Osteocyte (in vitro differentiated cells): ENCODE measurements at regions not wholly inside any gene's neighbourhood (a gene's known extent, or its start where the extent isn't known, plus 50 kb on each side); places are given as distances from the start of the nearest gene placed in this dataset.
A peak's percentile ranks its signal among the peaks of the same experiment; 100 is the strongest.

Experiments used
- DNase-seq: peaks from one replicate; pipeline ENCODE4 v3.0.0; 2021; ENCODE audit warnings: mixed read lengths; ENCODE audit not compliant: unreplicated experiment; ENCODE audit errors: extremely low spot score
- H3K27ac Mint-ChIP-seq: one replicate; pipeline ENCODE4 v1.8.0; 2021; ENCODE audit warnings: mild to moderate bottlenecking, mixed read lengths; ENCODE audit not compliant: unreplicated experiment
- H3K27me3 Mint-ChIP-seq: one replicate; pipeline ENCODE4 v1.8.0; 2021; ENCODE audit warnings: mixed read lengths; ENCODE audit not compliant: unreplicated experiment
- H3K36me3 Mint-ChIP-seq: one replicate; pipeline ENCODE4 v1.8.0; 2021; ENCODE audit warnings: mixed read lengths; ENCODE audit not compliant: unreplicated experiment
- H3K4me1 Mint-ChIP-seq: one replicate; pipeline ENCODE4 v1.8.0; 2021; ENCODE audit warnings: mixed read lengths; ENCODE audit not compliant: unreplicated experiment
- H3K4me3 Mint-ChIP-seq: one replicate; pipeline ENCODE4 v1.8.0; 2021; ENCODE audit warnings: mild to moderate bottlenecking, moderate library complexity, mixed read lengths; ENCODE audit not compliant: unreplicated experiment
- H3K9me3 Mint-ChIP-seq: one replicate; pipeline ENCODE4 v1.8.0; 2021; ENCODE audit warnings: mixed read lengths; ENCODE audit not compliant: unreplicated experiment
- TF ChIP-seq, protein P1 (sequence below): fragments of 200-600 bp; sonication (generic); IDR thresholded peaks from 2 replicates; pipeline ENCODE4 v1.5.0; 2021; ENCODE audit warnings: antibody characterized with exemption, mild to moderate bottlenecking, moderate library complexity

DNA sequence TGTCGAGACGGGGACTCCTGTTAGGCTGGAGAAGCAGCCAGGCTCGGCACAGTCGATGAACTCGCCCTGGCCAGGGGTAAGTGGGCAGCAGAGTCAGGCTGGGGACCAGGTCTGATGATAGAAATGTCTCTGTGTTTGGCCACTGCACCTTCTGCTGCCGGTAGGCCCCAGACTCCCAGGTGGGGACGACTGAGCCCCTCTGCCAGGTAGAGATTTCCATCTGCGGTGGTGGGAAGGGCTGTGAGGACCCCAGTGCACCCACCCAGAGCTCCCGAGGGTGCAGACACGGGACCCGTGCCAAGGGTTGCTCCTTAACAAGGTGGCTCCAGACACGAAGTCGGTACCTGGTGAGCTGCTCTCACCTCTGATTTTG lies 862.5 kb downstream of the TBC1D22A start:
- H3K36me3 Mint-ChIP-seq: no peaks in the 10 kb centered on the region
- TF ChIP-seq, protein P1, sequence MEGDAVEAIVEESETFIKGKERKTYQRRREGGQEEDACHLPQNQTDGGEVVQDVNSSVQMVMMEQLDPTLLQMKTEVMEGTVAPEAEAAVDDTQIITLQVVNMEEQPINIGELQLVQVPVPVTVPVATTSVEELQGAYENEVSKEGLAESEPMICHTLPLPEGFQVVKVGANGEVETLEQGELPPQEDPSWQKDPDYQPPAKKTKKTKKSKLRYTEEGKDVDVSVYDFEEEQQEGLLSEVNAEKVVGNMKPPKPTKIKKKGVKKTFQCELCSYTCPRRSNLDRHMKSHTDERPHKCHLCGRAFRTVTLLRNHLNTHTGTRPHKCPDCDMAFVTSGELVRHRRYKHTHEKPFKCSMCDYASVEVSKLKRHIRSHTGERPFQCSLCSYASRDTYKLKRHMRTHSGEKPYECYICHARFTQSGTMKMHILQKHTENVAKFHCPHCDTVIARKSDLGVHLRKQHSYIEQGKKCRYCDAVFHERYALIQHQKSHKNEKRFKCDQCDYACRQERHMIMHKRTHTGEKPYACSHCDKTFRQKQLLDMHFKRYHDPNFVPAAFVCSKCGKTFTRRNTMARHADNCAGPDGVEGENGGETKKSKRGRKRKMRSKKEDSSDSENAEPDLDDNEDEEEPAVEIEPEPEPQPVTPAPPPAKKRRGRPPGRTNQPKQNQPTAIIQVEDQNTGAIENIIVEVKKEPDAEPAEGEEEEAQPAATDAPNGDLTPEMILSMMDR: no peak

DNA sequence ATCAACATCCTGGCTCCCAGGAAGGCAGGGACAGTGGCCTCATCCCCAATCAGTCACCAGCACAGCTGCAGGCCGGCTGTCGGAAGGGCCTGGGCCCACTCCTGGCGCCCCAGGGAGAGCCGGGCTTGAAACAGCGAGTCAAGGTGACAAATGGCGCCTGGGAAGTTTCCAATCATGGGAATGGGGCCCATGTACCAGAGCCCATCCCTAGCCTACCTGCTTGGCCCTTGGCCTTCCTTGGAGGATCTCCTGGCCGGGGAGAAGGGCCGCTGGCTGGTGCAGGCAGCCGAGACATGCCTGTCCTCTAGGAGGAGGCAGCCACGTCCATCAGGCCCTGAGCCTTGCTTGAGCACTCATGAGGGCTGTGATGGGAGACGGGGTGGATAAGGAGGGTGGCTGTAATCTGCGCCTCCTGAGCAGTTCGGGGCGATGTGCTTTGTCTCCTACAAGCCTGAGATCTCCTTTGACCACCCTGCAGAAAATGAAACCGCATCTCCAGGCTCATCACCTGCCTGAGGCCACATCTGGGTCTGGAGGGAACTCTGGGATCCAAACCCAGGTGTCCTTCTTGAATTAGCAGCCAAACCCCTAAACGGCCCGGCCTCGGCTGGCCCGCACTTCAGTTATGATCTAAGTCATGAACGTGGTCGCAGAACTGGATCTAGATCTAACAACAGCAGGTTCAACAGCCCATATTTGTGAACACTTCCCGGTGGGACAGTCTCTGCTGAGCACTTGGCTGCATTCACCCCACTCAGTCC lies 862.0 kb downstream of the TBC1D22A start:
- Mint-ChIP-seq H3K27ac (no peak overlapping the region), H3K4me3 (no peak overlapping the region), H3K4me1 (no peaks in the 10 kb centered on the region), H3K27me3 (no peaks in the 10 kb centered on the region), H3K36me3 (no peaks in the 10 kb centered on the region), H3K9me3 (peaks cover 10% of the 10 kb centered on the region)
- peak; percentile 80 for DNase-seq
- TF ChIP-seq, protein P1: no peak

More for the DNA sequence above, 862.5 kb downstream of the TBC1D22A start:
- H3K27me3 Mint-ChIP-seq: no peaks in the 10 kb centered on the region
- H3K4me3 Mint-ChIP-seq: no peak overlapping the region
- H3K27ac Mint-ChIP-seq: no peak overlapping the region
- no peaks in the 10 kb centered on the region for H3K4me1 Mint-ChIP-seq
- DNase-seq: peak; percentile 77
- peaks cover 9% of the 10 kb centered on the region for H3K9me3 Mint-ChIP-seq

DNA sequence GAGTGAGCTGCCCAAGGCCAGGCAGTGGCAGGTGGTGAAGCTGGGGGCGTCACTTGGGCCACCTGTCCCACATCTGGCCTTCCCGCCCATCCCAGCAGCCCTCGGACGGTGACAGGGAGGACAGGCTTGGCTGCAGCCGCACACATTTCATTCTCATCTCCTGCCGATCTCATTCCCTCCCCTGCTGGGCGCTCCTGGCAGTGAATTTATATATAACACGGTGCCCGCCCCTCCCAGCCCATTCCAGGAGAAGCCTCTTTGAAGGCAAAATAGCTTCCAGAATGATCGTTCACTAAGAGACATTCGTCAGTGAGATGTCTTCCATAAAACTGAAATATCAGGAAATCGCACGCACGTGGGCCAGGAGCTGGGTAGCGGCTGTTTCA lies 861.3 kb downstream of the TBC1D22A start:
- no peaks in the 10 kb centered on the region for H3K4me1 Mint-ChIP-seq

DNA sequence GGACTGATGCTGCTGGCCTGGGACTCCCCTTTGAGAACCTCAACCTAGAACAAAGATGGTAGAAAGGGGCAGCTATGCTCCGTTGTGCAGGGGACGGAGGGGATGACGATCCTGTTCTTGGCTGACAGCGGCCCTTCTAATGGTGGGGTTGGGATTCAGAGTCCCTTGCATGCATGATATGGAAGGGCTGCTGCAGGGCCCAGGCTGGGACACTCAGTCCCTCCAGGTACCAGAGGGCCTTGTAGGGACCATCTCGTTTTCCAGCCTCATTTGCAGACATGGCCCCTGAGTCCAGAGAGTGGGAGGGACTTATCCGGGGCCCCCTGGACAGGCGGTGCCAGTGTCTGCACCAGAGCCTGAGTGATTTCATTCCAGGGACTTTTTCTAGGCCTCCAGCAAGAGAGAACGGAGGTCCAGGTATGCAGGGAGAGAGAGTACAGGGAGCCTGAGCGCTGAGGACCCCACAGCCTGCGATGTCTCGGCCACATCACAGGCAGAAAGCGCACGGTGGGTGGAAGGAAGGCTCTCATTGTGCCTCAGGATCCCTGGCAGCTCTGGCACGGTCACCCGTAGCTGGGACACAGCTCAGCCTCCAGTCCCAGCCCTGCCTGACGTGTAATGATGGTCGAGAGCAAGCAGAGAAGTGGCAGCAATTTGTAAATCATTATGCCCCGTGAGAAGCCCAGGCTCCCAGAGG lies 860.8 kb downstream of the TBC1D22A start:
- peak; percentile 80 for DNase-seq
- TF ChIP-seq, protein P1: no peak
- no peak overlapping the region for H3K4me3 Mint-ChIP-seq
- no peaks in the 10 kb centered on the region for H3K4me1 Mint-ChIP-seq
- H3K9me3 Mint-ChIP-seq: peaks cover 15% of the 10 kb centered on the region
- no peaks in the 10 kb centered on the region for H3K36me3 Mint-ChIP-seq
- H3K27ac Mint-ChIP-seq: no peak overlapping the region
- H3K27me3 Mint-ChIP-seq: no peaks in the 10 kb centered on the region

More for the DNA sequence above, 861.3 kb downstream of the TBC1D22A start:
- Mint-ChIP-seq H3K4me3 (no peak overlapping the region), H3K27me3 (no peaks in the 10 kb centered on the region), H3K36me3 (no peaks in the 10 kb centered on the region), H3K9me3 (peaks cover 15% of the 10 kb centered on the region), H3K27ac (no peak overlapping the region)
- peak; percentile 70 for DNase-seq
- TF ChIP-seq, protein P1: no peak

DNA sequence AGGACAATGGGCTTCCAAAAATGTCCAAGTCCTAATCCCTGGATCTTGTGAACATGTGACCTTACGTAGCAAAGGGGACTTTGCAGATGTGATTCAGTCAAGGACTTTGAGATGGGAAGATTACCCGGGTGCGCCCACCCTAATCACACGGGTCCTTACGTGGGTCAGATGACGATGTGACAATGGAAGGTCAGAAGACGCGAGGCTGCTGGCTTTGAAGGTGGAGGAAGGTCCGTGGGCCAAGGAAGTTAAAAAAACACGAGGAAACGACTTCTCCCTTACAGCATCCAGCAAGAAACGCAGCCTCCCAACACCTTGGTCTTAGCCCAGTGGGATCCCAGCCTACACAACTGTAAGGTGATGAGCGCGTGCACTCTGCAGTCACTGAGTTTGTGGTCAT lies 860.1 kb downstream of the TBC1D22A start:
- TF ChIP-seq, protein P1: no peak
- Mint-ChIP-seq H3K36me3 (no peaks in the 10 kb centered on the region), H3K27me3 (no peaks in the 10 kb centered on the region), H3K27ac (no peak overlapping the region), H3K4me3 (no peak overlapping the region), H3K4me1 (no peaks in the 10 kb centered on the region), H3K9me3 (peaks cover 15% of the 10 kb centered on the region)
- DNase-seq: peak; percentile 66
